H9 (cell line): ENCODE measurements at regions not wholly inside any gene's neighbourhood (a gene's known extent, or its start where the extent isn't known, plus 50 kb on each side); places are given as distances from the start of the nearest gene placed in this dataset.

Source experiments
- DNase-seq: peaks from one replicate; pipeline ENCODE4 v3.0.0-alpha.2; 2017
- H2AFZ ChIP-seq: one replicate; pipeline ENCODE4 v1.6.1; 2013; ENCODE audit warnings: mild to moderate bottlenecking, low read length, control low read depth, moderate library complexity
- H2AK5ac ChIP-seq: 2 replicates; pipeline ENCODE4 v1.6.1; 2013; ENCODE audit warnings: low read length, control low read depth, mixed read lengths; ENCODE audit not compliant: insufficient read length
- H2BK120ac ChIP-seq: one replicate; pipeline ENCODE4 v1.6.1; 2013; ENCODE audit warnings: low read depth, mild to moderate bottlenecking, low read length, control low read depth, inconsistent platforms; ENCODE audit not compliant: poor library complexity, severe bottlenecking
- H2BK12ac ChIP-seq: 2 replicates; pipeline ENCODE4 v1.6.1; 2013; ENCODE audit warnings: low read length, control low read depth, mixed read lengths, low read depth; ENCODE audit not compliant: insufficient read length
- H2BK15ac ChIP-seq: 2 replicates; pipeline ENCODE4 v1.6.1; 2013; ENCODE audit warnings: low read depth, low read length, control low read depth
- H2BK20ac ChIP-seq: one replicate; pipeline ENCODE4 v1.6.1; 2013; ENCODE audit warnings: low read depth, mild to moderate bottlenecking, low read length, control low read depth, inconsistent platforms; ENCODE audit not compliant: poor library complexity, severe bottlenecking
- H2BK5ac ChIP-seq: 2 replicates; pipeline ENCODE4 v1.6.1; 2013; ENCODE audit warnings: low read length, control low read depth, mixed read lengths; ENCODE audit not compliant: insufficient read length
- H3K14ac ChIP-seq: 2 replicates; pipeline ENCODE4 v1.6.1; 2013; ENCODE audit warnings: low read length, control low read depth; ENCODE audit not compliant: insufficient read depth
- H3K18ac ChIP-seq: 2 replicates; pipeline ENCODE4 v1.6.1; 2013; ENCODE audit warnings: low read depth, mild to moderate bottlenecking, mixed read lengths, low read length, control low read depth; ENCODE audit not compliant: insufficient read length
- H3K23ac ChIP-seq: 2 replicates; pipeline ENCODE4 v1.6.1; 2013; ENCODE audit warnings: low read length, control low read depth, mixed read lengths, low read depth; ENCODE audit not compliant: insufficient read length
- H3K23me2 ChIP-seq: 2 replicates; pipeline ENCODE4 v1.6.1; 2013; ENCODE audit warnings: low read depth, mild to moderate bottlenecking, mixed read lengths, low read length, control low read depth; ENCODE audit not compliant: insufficient read length, poor library complexity, severe bottlenecking
- H3K27ac ChIP-seq: 2 replicates; pipeline ENCODE4 v1.5.1; 2013; ENCODE audit warnings: low read length, control low read depth, mixed read lengths, low read depth; ENCODE audit not compliant: insufficient read length
- H3K27me3 ChIP-seq: 2 replicates; pipeline ENCODE4 v1.6.1; 2013; ENCODE audit warnings: low read length, control low read depth, inconsistent platforms; ENCODE audit not compliant: insufficient read depth
- H3K4ac ChIP-seq: 2 replicates; pipeline ENCODE4 v1.6.1; 2013; ENCODE audit warnings: low read depth, mild to moderate bottlenecking, control low read depth, inconsistent platforms, low read length, moderate library complexity
- H3K4me1 ChIP-seq: 2 replicates; pipeline ENCODE4 v1.6.1; 2013; ENCODE audit warnings: low read length, control low read depth, inconsistent platforms; ENCODE audit not compliant: insufficient read depth
- H3K4me2 ChIP-seq: 2 replicates; pipeline ENCODE4 v1.6.1; 2013; ENCODE audit warnings: low read length, control low read depth, mixed read lengths; ENCODE audit not compliant: insufficient read length, insufficient read depth
- H3K56ac ChIP-seq: 2 replicates; pipeline ENCODE4 v1.6.1; 2013; ENCODE audit warnings: low read depth, mild to moderate bottlenecking, mixed read lengths, low read length, control low read depth; ENCODE audit not compliant: insufficient read length
- H3K79me1 ChIP-seq: 2 replicates; pipeline ENCODE4 v1.6.1; 2013; ENCODE audit warnings: low read depth, mild to moderate bottlenecking, moderate library complexity, low read length, control low read depth, inconsistent platforms; ENCODE audit not compliant: insufficient read depth, poor library complexity, severe bottlenecking
- H3K79me2 ChIP-seq: 2 replicates; pipeline ENCODE4 v1.6.1; 2013; ENCODE audit warnings: low read length, control low read depth, inconsistent platforms; ENCODE audit not compliant: insufficient read depth
- H3K9ac ChIP-seq: 2 replicates; pipeline ENCODE4 v1.6.1; 2013; ENCODE audit warnings: low read length, control low read depth, mixed read lengths; ENCODE audit not compliant: insufficient read length; ENCODE audit errors: extremely low read depth
- H3K9me3 ChIP-seq: one replicate; pipeline ENCODE4 v1.6.1; 2013; ENCODE audit warnings: low read depth, low read length, inconsistent platforms; ENCODE audit not compliant: control insufficient read depth
- H3T11ph ChIP-seq: one replicate; pipeline ENCODE4 v1.6.1; 2013; ENCODE audit warnings: mild to moderate bottlenecking, low read length, control low read depth, inconsistent platforms
- H4K20me1 ChIP-seq: one replicate; pipeline ENCODE4 v1.6.1; 2013; ENCODE audit not compliant: control insufficient read depth, insufficient read length, insufficient read depth
- H4K5ac ChIP-seq: 2 replicates; pipeline ENCODE4 v1.6.1; 2013; ENCODE audit warnings: low read depth, mild to moderate bottlenecking, mixed read lengths, low read length, control low read depth; ENCODE audit not compliant: insufficient read length
- H4K8ac ChIP-seq: replicated peaks from 2 replicates; pipeline ENCODE4 v1.6.1; 2013; ENCODE audit warnings: low read length, control low read depth, mixed read lengths, low read depth; ENCODE audit not compliant: insufficient read length
- H4K91ac ChIP-seq: 2 replicates; pipeline ENCODE4 v1.6.1; 2013; ENCODE audit warnings: low read depth, mild to moderate bottlenecking, moderate library complexity, mixed read lengths, low read length, control low read depth; ENCODE audit not compliant: insufficient read length
- H3K27ac Mint-ChIP-seq, 3 experiments: 2 replicates in 2 of 3; 3 replicates in 1 of 3; pipeline ENCODE4 v1.8.0; 2020 to 2021; ENCODE audit warnings: mixed read lengths in 3 of 3, mild to moderate bottlenecking in 1 of 3, moderate library complexity in 1 of 3
- H3K27me3 Mint-ChIP-seq: 2 replicates; pipeline ENCODE4 v1.8.0; 2021; ENCODE audit warnings: low read depth, mild to moderate bottlenecking, moderate library complexity, mixed read lengths
- H3K36me3 Mint-ChIP-seq, 3 experiments: 2 replicates in 2 of 3; 3 replicates in 1 of 3; pipeline ENCODE4 v1.8.0; 2020 to 2021; ENCODE audit warnings: low read depth in 3 of 3, mixed read lengths in 3 of 3; ENCODE audit not compliant: insufficient read depth in 1 of 3
- H3K4me1 Mint-ChIP-seq, 2 experiments: 2 replicates each; pipeline ENCODE4 v1.8.0; 2020; ENCODE audit warnings: mixed read lengths in 2 of 2
- H3K4me3 Mint-ChIP-seq, 2 experiments: 2 replicates in 1 of 2; 3 replicates in 1 of 2; pipeline ENCODE4 v1.8.0; 2020 to 2021; ENCODE audit warnings: mild to moderate bottlenecking in 2 of 2, mixed read lengths in 2 of 2, moderate library complexity in 1 of 2
- H3K9me3 Mint-ChIP-seq, 2 experiments: 2 replicates in 1 of 2; 3 replicates in 1 of 2; pipeline ENCODE4 v1.8.0; 2020; ENCODE audit warnings: mild to moderate bottlenecking in 2 of 2, mixed read lengths in 2 of 2, moderate library complexity in 1 of 2
- WGBS: extraction: QIAGEN DNeasy Blood & Tissue Kit; methylation state at CpG from one replicate; pipeline ENCODE4 v1.1.7; 2013; ENCODE audit warnings: missing lambda C conversion rate, low lambda C conversion rate, mixed read lengths; ENCODE audit not compliant: insufficient read length; ENCODE audit errors: extremely low coverage; 5-methylcytosine and 5-hydroxymethylcytosine counted together
- TF ChIP-seq, protein P1 (sequence below): fragments of 200-600 bp; sonication (generic); conservative IDR thresholded peaks from 3 replicates; pipeline ENCODE4 v1.8.0; 2021; ENCODE audit warnings: antibody characterized with exemption, mild to moderate bottlenecking

DNA sequence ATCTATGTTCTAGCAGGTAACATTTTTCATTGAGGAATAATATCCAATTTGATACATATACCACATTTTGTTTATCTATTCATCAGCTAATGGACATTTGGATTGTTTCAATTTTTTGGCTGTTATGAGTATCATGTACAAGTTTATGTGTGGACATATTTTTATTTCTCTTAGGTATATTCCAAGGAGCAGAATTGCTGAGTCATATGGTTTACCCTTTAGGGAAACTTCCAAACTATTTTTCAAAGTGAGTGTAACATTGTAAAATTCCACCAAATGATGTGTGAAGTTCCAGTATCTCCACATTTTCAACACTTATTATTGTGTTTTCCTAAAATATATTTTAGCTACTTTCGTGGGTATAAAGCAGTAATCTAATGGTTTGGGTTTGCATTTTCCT, 1789.9 kb downstream of the MRPL39 start:
- WGBS: no CpG with 5 or more reads among the region's 1 CpG
- H2BK120ac ChIP-seq: no peak overlapping the region
- no peak overlapping the region for H4K91ac ChIP-seq
- Mint-ChIP-seq H3K9me3 (peaks cover 62 to 73% of the 10 kb centered on the region in 2 experiments), H3K27ac (no peak overlapping the region), H3K36me3 (peaks cover 0 to 20% (median 8%) of the 10 kb centered on the region in 3 experiments; a peak in 4 of 7 replicates), H3K4me3 (no peak overlapping the region), H3K4me1 (no peaks in the 10 kb centered on the region), H3K27me3 (peaks cover 4% of the 10 kb centered on the region; the same call in 1 of the 2 replicates)
- no peak overlapping the region for H2BK15ac ChIP-seq
- no peaks in the 10 kb centered on the region for H3K23me2 ChIP-seq
- no peaks in the 10 kb centered on the region for H3K9me3 ChIP-seq
- no peak overlapping the region for H3T11ph ChIP-seq
- H2BK20ac ChIP-seq: no peak overlapping the region
- H3K4ac ChIP-seq: no peak overlapping the region
- H3K23ac ChIP-seq: no peak overlapping the region
- H2BK12ac ChIP-seq: no peak overlapping the region
- TF ChIP-seq, protein P1, sequence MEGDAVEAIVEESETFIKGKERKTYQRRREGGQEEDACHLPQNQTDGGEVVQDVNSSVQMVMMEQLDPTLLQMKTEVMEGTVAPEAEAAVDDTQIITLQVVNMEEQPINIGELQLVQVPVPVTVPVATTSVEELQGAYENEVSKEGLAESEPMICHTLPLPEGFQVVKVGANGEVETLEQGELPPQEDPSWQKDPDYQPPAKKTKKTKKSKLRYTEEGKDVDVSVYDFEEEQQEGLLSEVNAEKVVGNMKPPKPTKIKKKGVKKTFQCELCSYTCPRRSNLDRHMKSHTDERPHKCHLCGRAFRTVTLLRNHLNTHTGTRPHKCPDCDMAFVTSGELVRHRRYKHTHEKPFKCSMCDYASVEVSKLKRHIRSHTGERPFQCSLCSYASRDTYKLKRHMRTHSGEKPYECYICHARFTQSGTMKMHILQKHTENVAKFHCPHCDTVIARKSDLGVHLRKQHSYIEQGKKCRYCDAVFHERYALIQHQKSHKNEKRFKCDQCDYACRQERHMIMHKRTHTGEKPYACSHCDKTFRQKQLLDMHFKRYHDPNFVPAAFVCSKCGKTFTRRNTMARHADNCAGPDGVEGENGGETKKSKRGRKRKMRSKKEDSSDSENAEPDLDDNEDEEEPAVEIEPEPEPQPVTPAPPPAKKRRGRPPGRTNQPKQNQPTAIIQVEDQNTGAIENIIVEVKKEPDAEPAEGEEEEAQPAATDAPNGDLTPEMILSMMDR: no peak
- H3K4me2 ChIP-seq: no peak overlapping the region
- no peaks in the 10 kb centered on the region for H3K4me1 ChIP-seq
- H3K79me2 ChIP-seq: no peaks in the 10 kb centered on the region
- no peak overlapping the region for H2BK5ac ChIP-seq
- H3K79me1 ChIP-seq: no peaks in the 10 kb centered on the region
- no peak overlapping the region for H4K8ac ChIP-seq
- no peak overlapping the region for H3K18ac ChIP-seq
- H4K5ac ChIP-seq: no peak overlapping the region
- no peaks in the 10 kb centered on the region for H4K20me1 ChIP-seq
- DNase-seq: no peak
- H3K27ac ChIP-seq: no peak overlapping the region
- H3K56ac ChIP-seq: no peak overlapping the region
- H3K27me3 ChIP-seq: no peaks in the 10 kb centered on the region
- H2AFZ ChIP-seq: no peak overlapping the region
- no peak overlapping the region for H3K9ac ChIP-seq
- H2AK5ac ChIP-seq: no peak overlapping the region
- no peak overlapping the region for H3K14ac ChIP-seq
